Vagina (tissue), 2 donors: ENCODE measurements at regions not wholly inside any gene's neighbourhood (a gene's known extent, or its start where the extent isn't known, plus 50 kb on each side); places are given as distances from the start of the nearest gene placed in this dataset.

ENCODE experiments used
- CTCF ChIP-seq, 3 experiments: fragments of 450-650 bp in 2 of 3; fragments of 200-600 bp in 1 of 3; sonication (generic) in 1 of 3; IDR thresholded peaks; one replicate each; pipeline ENCODE4 v1.5.1; 2017 to 2019; ENCODE audit warnings: antibody characterized with exemption in 3 of 3, mild to moderate bottlenecking in 2 of 3, moderate library complexity in 2 of 3
- POLR2A ChIP-seq, 2 donors: fragments of 450-650 bp; IDR thresholded peaks; one replicate each; pipeline ENCODE4 v1.6.1; 2017; ENCODE audit warnings: antibody characterized with exemption in 2 of 2, mild to moderate bottlenecking in 2 of 2, moderate library complexity in 2 of 2
- POLR2AphosphoS5 ChIP-seq, 2 donors: sonication (generic); formaldehyde crosslinking; IDR thresholded peaks; one replicate each; pipeline ENCODE4 v1.9.0; 2017; ENCODE audit warnings: antibody characterized with exemption in 2 of 2, mild to moderate bottlenecking in 2 of 2, low read depth in 1 of 2; ENCODE audit not compliant: insufficient read depth in 1 of 2

- TF ChIP-seq CTCF (IDR thresholded peaks at IDR 0.05) (no peak), POLR2A (IDR thresholded peaks at IDR 0.05) (no peak), POLR2AphosphoS5 (IDR thresholded peaks at IDR 0.05; ENCODE audit: insufficient read depth in 1 of 2, low read depth in 1 of 2) (no peak)
Measured at GRCh38 chr2:150358468-150358807, 129.0 kb downstream of the RND3 start.
